H1 (cell line): ENCODE measurements at regions not wholly inside any gene's neighbourhood (a gene's known extent, or its start where the extent isn't known, plus 50 kb on each side); places are given as distances from the start of the nearest gene placed in this dataset.

Source experiments
- CTCF ChIA-PET: fragments of 300-600 bp; sonication (Branson Sonifier 250); formaldehyde crosslinking; loops from one replicate; lab custom pipeline; 2021; ENCODE audit not compliant: partially characterized antibody; lab: Charles Lee
- POLR2A ChIA-PET: fragments of 300-600 bp; sonication (Branson Sonifier 250); formaldehyde crosslinking; loops from one replicate; lab custom pipeline; 2021; ENCODE audit warnings: inconsistent platforms; ENCODE audit not compliant: partially characterized antibody; lab: Charles Lee
- DNase-seq, 2 experiments: peaks; one replicate each; pipeline versions ENCODE4 v3.0.0 to v3.0.0-alpha.2; 2010 to 2022; ENCODE audit warnings: low spot score in 2 of 2, low read depth in 1 of 2, mixed read lengths in 1 of 2
- FAIRE-seq: peaks from 2 replicates; lab custom pipeline; 2011; peaks lifted over from hg19 to GRCh38; lab: Jason Lieb, UNC
- H2AFZ ChIP-seq: 2 replicates; pipeline ENCODE4 v1.8.1; 2012; ENCODE audit warnings: low read length, inconsistent platforms
- H2AK5ac ChIP-seq: 2 replicates; pipeline ENCODE4 v1.6.1; 2013; ENCODE audit warnings: low read depth, low read length
- H2BK120ac ChIP-seq: replicated peaks from 2 replicates; pipeline ENCODE3; 2013; ENCODE audit warnings: low read depth, low read length, inconsistent platforms
- H2BK12ac ChIP-seq: 2 replicates; pipeline ENCODE4 v1.6.1; 2013; ENCODE audit warnings: low read depth, low read length
- H2BK15ac ChIP-seq: 2 replicates; pipeline ENCODE4 v1.6.1; 2013; ENCODE audit warnings: low read length
- H2BK20ac ChIP-seq: 2 replicates; pipeline ENCODE4 v1.6.1; 2013; ENCODE audit warnings: low read length
- H2BK5ac ChIP-seq: 2 replicates; pipeline ENCODE4 v1.6.1; 2013; ENCODE audit warnings: low read depth, low read length
- H3K14ac ChIP-seq: 2 replicates; pipeline ENCODE4 v1.6.1; 2013; ENCODE audit warnings: inconsistent platforms; ENCODE audit not compliant: insufficient read length
- H3K18ac ChIP-seq: 2 replicates; pipeline ENCODE4 v1.6.1; 2013; ENCODE audit warnings: low read length; ENCODE audit errors: extremely low read depth
- H3K23ac ChIP-seq: 2 replicates; pipeline ENCODE4 v1.6.1; 2013; ENCODE audit warnings: inconsistent platforms; ENCODE audit not compliant: insufficient read length
- H3K23me2 ChIP-seq: 2 replicates; pipeline ENCODE4 v1.6.1; 2013; ENCODE audit warnings: low read depth, low read length
- H3K27ac ChIP-seq: 2 replicates; pipeline ENCODE4 v1.6.1; 2011; ENCODE audit warnings: low read depth, low read length, inconsistent platforms
- H3K27me3 ChIP-seq, 4 experiments: replicated peaks in 1 of 4; 1 replicate in 1 of 4; 2 replicates in 3 of 4; pipeline versions ENCODE4 v1.6.1 to v1.8.1; 2011 to 2013; ENCODE audit warnings: low read length in 3 of 4, mild to moderate bottlenecking in 3 of 4, inconsistent platforms in 2 of 4, mixed read lengths in 2 of 4, moderate library complexity in 1 of 4; ENCODE audit not compliant: control insufficient read depth in 3 of 4, insufficient read depth in 3 of 4; ENCODE audit errors: extremely low read depth in 1 of 4
- H3K36me3 ChIP-seq, 4 experiments: 2 replicates each; pipeline versions ENCODE4 v1.6.1 to v1.8.1; 2011 to 2013; ENCODE audit warnings: mild to moderate bottlenecking in 4 of 4, low read length in 3 of 4, moderate library complexity in 2 of 4, control low read depth in 1 of 4, inconsistent platforms in 1 of 4; ENCODE audit not compliant: insufficient read depth in 4 of 4, control insufficient read depth in 2 of 4
- H3K4ac ChIP-seq: replicated peaks from 2 replicates; pipeline ENCODE3; 2013; ENCODE audit warnings: low read length, low read depth, mixed read lengths, inconsistent platforms; ENCODE audit not compliant: insufficient read length
- H3K4me1 ChIP-seq, 4 experiments: replicated peaks in 1 of 4; 1 replicate in 1 of 4; 2 replicates in 3 of 4; pipeline versions ENCODE4 v1.6.1 to v1.8.1; 2011 to 2013; ENCODE audit warnings: low read length in 3 of 4, inconsistent platforms in 2 of 4, mixed read lengths in 1 of 4; ENCODE audit not compliant: insufficient read depth in 4 of 4, control insufficient read depth in 3 of 4
- H3K4me2 ChIP-seq, 2 experiments: 2 replicates each; pipeline versions ENCODE4 v1.6.1 to v1.8.1; 2011 to 2013; ENCODE audit warnings: low read depth in 2 of 2, low read length in 2 of 2, control low read depth in 1 of 2, inconsistent platforms in 1 of 2, mild to moderate bottlenecking in 1 of 2; ENCODE audit not compliant: insufficient read depth in 1 of 2
- H3K4me3 ChIP-seq, 4 experiments: fragments of 200-600, 300-600 bp in 1 of 4; sonication (generic), shearing (Covaris generic), sonication (Bioruptor Twin) in 1 of 4; 2 replicates each; pipeline versions ENCODE4 v1.5.1 to v1.8.1; 2011 to 2016; ENCODE audit warnings: low read length in 4 of 4, low read depth in 3 of 4, control low read depth in 2 of 4, inconsistent platforms in 2 of 4, mild to moderate bottlenecking in 2 of 4, mixed read lengths in 1 of 4, moderate library complexity in 1 of 4; ENCODE audit not compliant: insufficient read depth in 2 of 4; ENCODE audit errors: extremely low read depth in 1 of 4
- H3K56ac ChIP-seq: replicated peaks from 2 replicates; pipeline ENCODE3; 2013; ENCODE audit warnings: low read depth, mild to moderate bottlenecking, mixed read lengths, low read length, inconsistent platforms; ENCODE audit not compliant: insufficient read length
- H3K79me1 ChIP-seq: 2 replicates; pipeline ENCODE4 v1.6.1; 2013; ENCODE audit warnings: low read depth, low read length, control low read depth
- H3K79me2 ChIP-seq, 2 experiments: 2 replicates each; pipeline versions ENCODE4 v1.6.1 to v1.8.1; 2012 to 2013; ENCODE audit warnings: low read length in 2 of 2, mild to moderate bottlenecking in 2 of 2, inconsistent platforms in 1 of 2; ENCODE audit not compliant: insufficient read depth in 2 of 2, control insufficient read depth in 1 of 2
- H3K9ac ChIP-seq, 4 experiments: replicated peaks in 1 of 4; 1 replicate in 1 of 4; 2 replicates in 3 of 4; pipeline versions ENCODE4 v1.6.1 to v1.8.1; 2011 to 2013; ENCODE audit warnings: low read depth in 3 of 4, low read length in 3 of 4, control low read depth in 2 of 4, mild to moderate bottlenecking in 2 of 4, moderate library complexity in 2 of 4, inconsistent platforms in 1 of 4; ENCODE audit errors: extremely low read depth in 1 of 4
- H3K9me3 ChIP-seq, 2 experiments: 2 replicates each; pipeline versions ENCODE4 v1.6.1 to v1.8.1; 2012 to 2013; ENCODE audit warnings: mild to moderate bottlenecking in 2 of 2, moderate library complexity in 2 of 2, control low read depth in 1 of 2, inconsistent platforms in 1 of 2, low read depth in 1 of 2, low read length in 1 of 2, mixed read lengths in 1 of 2; ENCODE audit not compliant: insufficient read depth in 2 of 2
- H4K20me1 ChIP-seq, 2 experiments: replicated peaks in 1 of 2; 2 replicates each; pipeline versions ENCODE3 to v1.8.1; 2011 to 2013; ENCODE audit warnings: inconsistent platforms in 2 of 2, low read length in 2 of 2, mild to moderate bottlenecking in 1 of 2; ENCODE audit not compliant: insufficient read depth in 2 of 2, control insufficient read depth in 1 of 2
- H4K5ac ChIP-seq: 2 replicates; pipeline ENCODE4 v1.6.1; 2013; ENCODE audit warnings: low read length, low read depth, mixed read lengths, inconsistent platforms; ENCODE audit not compliant: insufficient read length
- H4K8ac ChIP-seq: 2 replicates; pipeline ENCODE4 v1.8.0; 2013; ENCODE audit warnings: mild to moderate bottlenecking, moderate library complexity, low read length, inconsistent platforms; ENCODE audit not compliant: insufficient read depth; ENCODE audit errors: extremely low read depth
- H4K91ac ChIP-seq: replicated peaks from 2 replicates; pipeline ENCODE3; 2013; ENCODE audit warnings: low read length, mixed read lengths, inconsistent platforms; ENCODE audit not compliant: insufficient read length
- ASH2L ChIP-seq: fragments of 200-600, 300-600 bp; sonication (generic); IDR thresholded peaks from one replicate; pipeline ENCODE4 v1.7.1; 2017; ENCODE audit warnings: low read length
- CREB1 ChIP-seq: IDR thresholded peaks from 2 replicates; pipeline ENCODE4 v1.6.1; 2012; ENCODE audit warnings: inconsistent platforms
- CTBP2 ChIP-seq: IDR thresholded peaks from 2 replicates; pipeline ENCODE4 v1.7.0; 2011; ENCODE audit warnings: borderline replicate concordance, mild to moderate bottlenecking, moderate library complexity, mixed read lengths, low read length; ENCODE audit not compliant: insufficient read depth, insufficient read length
- EZH2 ChIP-seq: fragments of 200-600 bp; sonication (generic); IDR thresholded peaks from 2 replicates; pipeline ENCODE4 v1.7.1; 2012; ENCODE audit warnings: low read depth, mild to moderate bottlenecking, moderate library complexity, low read length, inconsistent platforms; ENCODE audit not compliant: severe bottlenecking
- GABPA ChIP-seq: IDR thresholded peaks from 2 replicates; pipeline ENCODE4 v1.6.1; 2011; ENCODE audit warnings: mild to moderate bottlenecking, low read length, moderate library complexity, borderline replicate concordance; ENCODE audit not compliant: insufficient read depth
- POLR2A ChIP-seq, 2 experiments: IDR thresholded peaks; 1 replicate in 1 of 2; 2 replicates in 1 of 2; pipeline ENCODE4 v1.6.1; 2011; ENCODE audit warnings: low read depth in 2 of 2, low read length in 2 of 2, mild to moderate bottlenecking in 2 of 2; ENCODE audit errors: control extremely low read depth in 1 of 2
- RNF2 ChIP-seq: fragments of 200-900, 300-1000 bp; sonication (generic); IDR thresholded peaks from 2 replicates; pipeline ENCODE4 v1.7.1; 2016; ENCODE audit warnings: borderline replicate concordance, low read depth, mild to moderate bottlenecking, antibody characterized with exemption, low read length; ENCODE audit not compliant: poor library complexity, severe bottlenecking; ENCODE audit errors: missing control alignments
- SP1 ChIP-seq: IDR thresholded peaks from 2 replicates; pipeline ENCODE4 v1.6.1; 2011; ENCODE audit warnings: low read depth, low read length
- WGBS, 2 experiments: shearing (Covaris generic) in 1 of 2; methylation state at CpG; one replicate each; pipeline versions ENCODE4 v1.1.6 to v1.1.7; 2013 to 2015; ENCODE audit warnings: low lambda C conversion rate in 2 of 2, mixed read lengths in 2 of 2, inconsistent platforms in 1 of 2, low coverage in 1 of 2, missing lambda C conversion rate in 1 of 2; ENCODE audit not compliant: insufficient replicate concordance in 2 of 2, insufficient coverage in 1 of 2, insufficient read length in 1 of 2; ENCODE audit errors: extremely low coverage in 1 of 2, missing lambda C conversion rate in 1 of 2; 5-methylcytosine and 5-hydroxymethylcytosine counted together
- TF ChIP-seq, protein P1 (sequence below): IDR thresholded peaks from 2 replicates; pipeline ENCODE4 v1.6.1; 2012; ENCODE audit warnings: inconsistent platforms
- TF ChIP-seq, protein P2 (sequence below): IDR thresholded peaks from 2 replicates; pipeline ENCODE4 v1.6.1; 2012; ENCODE audit warnings: inconsistent platforms

DNA sequence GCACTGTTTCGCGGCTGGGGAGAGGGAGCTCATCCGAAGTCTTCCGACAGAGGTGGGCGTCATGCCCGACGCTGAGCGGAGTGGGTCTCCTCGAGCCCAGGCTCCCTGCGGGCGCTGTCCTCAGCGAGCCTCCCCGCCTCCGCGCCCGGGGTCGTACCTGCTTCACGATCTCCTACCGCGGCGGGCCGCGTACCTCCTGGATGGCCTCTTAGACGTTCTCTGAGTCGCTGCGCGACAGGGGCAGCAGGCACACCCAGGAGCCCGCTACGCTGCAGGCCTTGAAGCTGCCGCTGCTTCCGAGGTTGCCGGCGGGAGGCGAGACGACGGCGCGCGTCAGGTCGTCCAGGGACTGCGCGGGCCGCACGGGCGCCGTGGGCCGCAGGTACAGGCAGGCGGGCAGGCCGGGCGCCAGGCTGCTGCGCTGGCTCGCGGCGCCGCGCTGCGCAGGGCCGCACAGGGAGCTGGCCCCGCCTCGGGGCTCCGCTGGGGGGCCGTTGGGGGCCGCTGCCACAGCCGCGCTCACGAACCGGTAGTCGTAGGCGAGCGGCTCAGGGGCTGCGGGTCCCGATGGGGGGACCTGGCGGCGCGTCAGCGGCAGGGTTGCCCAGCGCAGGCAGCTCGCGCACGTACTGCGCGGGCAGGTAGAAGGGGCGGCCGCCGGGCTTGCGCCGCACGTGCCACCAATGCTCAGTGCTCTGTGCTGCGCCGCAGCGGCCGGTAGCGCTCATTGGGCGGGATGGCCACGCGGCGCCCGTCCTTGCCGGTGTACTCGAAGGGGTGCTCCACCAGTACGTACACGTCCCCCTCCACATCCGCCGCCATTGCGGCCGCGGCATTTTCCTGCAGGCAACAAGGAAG, 116.4 kb upstream of the SMURF2 start:
- Histone ChIP-seq H4K8ac (peak overlapping the region; percentile 42), H3K9me3 (no peaks in the 10 kb centered on the region), H4K20me1 (peaks cover 0 to 5% of the 10 kb centered on the region in 2 experiments), H3K4me2 (peak overlapping the region; percentile 62 to 89), H3K79me1 (no peaks in the 10 kb centered on the region), H2BK15ac (no peak overlapping the region), H2BK12ac (no peak overlapping the region; the same call in 1 of the 2 replicates), H3K27ac (no peak overlapping the region), H4K91ac (no peak overlapping the region), H2AK5ac (no peak overlapping the region), H3K23ac (no peak overlapping the region), H4K5ac (no peak overlapping the region), H2BK120ac (no peak overlapping the region), H3K9ac (peak overlapping the region in 1 of 4 experiments; percentile 61; a peak in 1 of 7 replicates), H3K23me2 (peaks cover 14% of the 10 kb centered on the region; the same call in 1 of the 2 replicates), H3K4ac (no peak overlapping the region), H2BK20ac (peak overlapping the region; percentile 80; the same call in 1 of the 2 replicates), H2BK5ac (no peak overlapping the region), H3K14ac (no peak overlapping the region), H3K56ac (no peak overlapping the region), H3K79me2 (no peaks in the 10 kb centered on the region), H3K27me3 (peaks cover 31 to 73% (median 65%) of the 10 kb centered on the region in 4 experiments), H3K4me1 (peaks cover 3 to 26% (median 9%) of the 10 kb centered on the region in 4 experiments), H2AFZ (no peak overlapping the region; the same call in 1 of the 2 replicates), H3K36me3 (peaks cover 0 to 4% (median 0%) of the 10 kb centered on the region in 4 experiments; a peak in 1 of 8 replicates), H3K4me3 (peak overlapping the region; percentile 8 to 68 (median 38)), H3K18ac (peak overlapping the region; percentile 60)
- no peak for FAIRE-seq
- 3% methylated on average over 68 of the region's 107 CpGs; no CpG with 5 or more reads in 1 of the 2 experiments for WGBS, 2 experiments
- CTCF ChIA-PET: interaction anchor here (0.6 to 6.2 kb wide), 9 partner anchors 13 to 183 kb away, joined by 3 to 28 read pairs (median 3); partner anchors contain the start of gene LRRC37A3
- DNase-seq: peak in 1 of 2 experiments; percentile 78
- POLR2A ChIA-PET: interaction anchor here (1.7 to 2.5 kb wide), 2 partner anchors 10 to 273 kb away, joined by 4 to 10 read pairs; partner anchors contain the start of gene DDX5
- TF ChIP-seq CREB1 (peak; percentile 6; the same call in 1 of the 2 replicates), RNF2 (peak; percentile 40), CTBP2 (peak; percentile 13), SP1 (no peak), POLR2A (IDR thresholded peaks at IDR 0.05; ENCODE audit: control extremely low read depth in 1 of 2, low read depth in 2 of 2, low read length in 2 of 2) (no peak), GABPA (no peak), EZH2 (peak; percentile 90), ASH2L (peak; percentile 45)
- TF ChIP-seq, protein P1, sequence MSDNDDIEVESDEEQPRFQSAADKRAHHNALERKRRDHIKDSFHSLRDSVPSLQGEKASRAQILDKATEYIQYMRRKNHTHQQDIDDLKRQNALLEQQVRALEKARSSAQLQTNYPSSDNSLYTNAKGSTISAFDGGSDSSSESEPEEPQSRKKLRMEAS: peak; percentile 97
- TF ChIP-seq, protein P2, sequence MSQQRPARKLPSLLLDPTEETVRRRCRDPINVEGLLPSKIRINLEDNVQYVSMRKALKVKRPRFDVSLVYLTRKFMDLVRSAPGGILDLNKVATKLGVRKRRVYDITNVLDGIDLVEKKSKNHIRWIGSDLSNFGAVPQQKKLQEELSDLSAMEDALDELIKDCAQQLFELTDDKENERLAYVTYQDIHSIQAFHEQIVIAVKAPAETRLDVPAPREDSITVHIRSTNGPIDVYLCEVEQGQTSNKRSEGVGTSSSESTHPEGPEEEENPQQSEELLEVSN: peak; percentile 96
